A673 (cell line): ENCODE measurements at regions not wholly inside any gene's neighbourhood (a gene's known extent, or its start where the extent isn't known, plus 50 kb on each side); places are given as distances from the start of the nearest gene placed in this dataset.

Source experiments
- BruUV-seq: library from RNA; stranded (reverse); fragments of 400-500 nt; replicated peaks from 2 replicates; lab custom pipeline; 2021; lab: Mats Ljungman, UMichigan
- CTCF ChIA-PET: fragments of 300-600 bp; sonication (Branson Sonifier 250); formaldehyde crosslinking; loops from one replicate; lab custom pipeline; 2022; ENCODE audit warnings: antibody characterized with exemption; lab: Charles Lee
- POLR2A ChIA-PET: fragments of 300-600 bp; sonication (Branson Sonifier 250); formaldehyde crosslinking; loops from one replicate; lab custom pipeline; 2022; ENCODE audit warnings: antibody characterized with exemption; ENCODE audit not compliant: low non-redundant PET; lab: Charles Lee
- DNase-seq: peaks from one replicate; pipeline ENCODE4 v3.0.0-alpha.2; 2015; ENCODE audit warnings: low spot score
- H3K27ac ChIP-seq: fragments of 200-600 bp; sonication (generic); 2 replicates; pipeline ENCODE4 v1.5.1; 2016; ENCODE audit warnings: mixed run types, low read depth, mild to moderate bottlenecking, mixed read lengths, antibody characterized with exemption, low read length; ENCODE audit not compliant: poor library complexity, severe bottlenecking
- H3K27me3 ChIP-seq: fragments of 200-600 bp; sonication (generic); replicated peaks from 2 replicates; pipeline ENCODE4 v1.6.1; 2017; ENCODE audit warnings: mixed run types, low read depth, mild to moderate bottlenecking, mixed read lengths, antibody characterized with exemption, low read length; ENCODE audit not compliant: insufficient read depth, poor library complexity
- H3K36me3 ChIP-seq: fragments of 200-600 bp; sonication (generic); 2 replicates; pipeline ENCODE4 v1.6.1; 2016; ENCODE audit warnings: mixed run types, mild to moderate bottlenecking, mixed read lengths, antibody characterized with exemption, low read length; ENCODE audit not compliant: insufficient read depth, poor library complexity, severe bottlenecking
- H3K4me1 ChIP-seq: fragments of 200-600 bp; sonication (generic); 2 replicates; pipeline ENCODE4 v1.6.1; 2017; ENCODE audit warnings: mixed run types, mild to moderate bottlenecking, mixed read lengths, antibody characterized with exemption, low read length; ENCODE audit not compliant: insufficient read depth, poor library complexity, severe bottlenecking
- H3K4me3 ChIP-seq: fragments of 200-600 bp; sonication (generic); 2 replicates; pipeline ENCODE4 v1.5.1; 2016; ENCODE audit warnings: low read depth, mixed run types, mild to moderate bottlenecking, mixed read lengths, low read length; ENCODE audit not compliant: poor library complexity, severe bottlenecking
- H3K9me3 ChIP-seq: fragments of 200-600 bp; sonication (generic); 2 replicates; pipeline ENCODE4 v1.6.1; 2016; ENCODE audit warnings: mixed run types, low read depth, mild to moderate bottlenecking, mixed read lengths, antibody characterized with exemption, low read length; ENCODE audit not compliant: poor library complexity, severe bottlenecking
- EZH2 ChIP-seq: fragments of 200-600 bp; sonication (generic); IDR thresholded peaks from 2 replicates; pipeline ENCODE4 v1.6.1; 2017; ENCODE audit warnings: borderline replicate concordance, low read depth, mild to moderate bottlenecking, mixed read lengths, antibody characterized with exemption, low read length; ENCODE audit not compliant: poor library complexity, severe bottlenecking
- intact Hi-C: fragments of 100-400 bp; cut with micrococcal nuclease; formaldehyde crosslinking; loops from one replicate; pipeline ENCODE4 v1.10.0; 2022; ENCODE audit not compliant: unreplicated experiment
- TF ChIP-seq, protein P1 (sequence below): fragments of 300-800, 200-600 bp; sonication (generic); conservative IDR thresholded peaks from 2 replicates; pipeline ENCODE4 v1.5.1; 2017; ENCODE audit warnings: low read depth, mild to moderate bottlenecking, antibody characterized with exemption, low read length, moderate library complexity, mixed read lengths

DNA sequence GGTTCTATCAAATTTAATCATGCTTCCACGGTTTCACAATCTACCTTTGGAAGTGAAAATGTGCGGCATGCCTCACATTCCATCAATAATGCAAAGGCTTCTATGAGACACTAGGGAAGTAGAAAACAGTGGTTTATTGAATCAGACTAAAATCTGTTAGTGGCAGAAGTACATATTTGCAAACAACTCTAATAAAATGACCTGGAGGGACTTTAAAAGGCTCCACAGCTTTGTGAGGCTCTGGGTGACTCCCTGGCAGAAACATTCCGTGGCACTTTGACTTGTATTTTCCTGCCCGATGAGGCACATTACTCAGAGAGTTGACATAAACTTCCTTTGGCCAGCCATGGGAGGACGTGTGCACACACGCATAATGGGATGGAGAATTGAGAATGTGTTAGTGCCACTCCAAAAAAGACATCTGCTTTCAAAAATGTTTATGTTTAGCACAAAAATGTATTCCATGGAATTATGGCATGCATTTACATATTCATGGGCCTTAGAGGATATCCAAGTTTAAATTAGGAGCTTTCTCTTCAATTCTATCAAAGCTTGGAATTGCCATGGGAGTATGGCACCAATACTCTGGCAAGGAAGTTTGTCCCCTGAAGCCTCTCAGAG is 60.0 kb upstream of the SSX2IP start:
- CTCF ChIA-PET = no interaction called here
- peaks cover 4% of the 10 kb centered on the region for H3K4me1 ChIP-seq
- H3K27me3 ChIP-seq = no peaks in the 10 kb centered on the region
- intact Hi-C loops = loop anchor here (5.0 to 10.0 kb wide), 4 partner anchors 203 to 845 kb away; partner anchors contain the start of gene PRKACB
- H3K36me3 ChIP-seq = no peaks in the 10 kb centered on the region
- no peak overlapping the region for H3K4me3 ChIP-seq
- POLR2A ChIA-PET = no interaction called here
- no peak for DNase-seq
- TF ChIP-seq EZH2 = no peak
- TF ChIP-seq, protein P1, sequence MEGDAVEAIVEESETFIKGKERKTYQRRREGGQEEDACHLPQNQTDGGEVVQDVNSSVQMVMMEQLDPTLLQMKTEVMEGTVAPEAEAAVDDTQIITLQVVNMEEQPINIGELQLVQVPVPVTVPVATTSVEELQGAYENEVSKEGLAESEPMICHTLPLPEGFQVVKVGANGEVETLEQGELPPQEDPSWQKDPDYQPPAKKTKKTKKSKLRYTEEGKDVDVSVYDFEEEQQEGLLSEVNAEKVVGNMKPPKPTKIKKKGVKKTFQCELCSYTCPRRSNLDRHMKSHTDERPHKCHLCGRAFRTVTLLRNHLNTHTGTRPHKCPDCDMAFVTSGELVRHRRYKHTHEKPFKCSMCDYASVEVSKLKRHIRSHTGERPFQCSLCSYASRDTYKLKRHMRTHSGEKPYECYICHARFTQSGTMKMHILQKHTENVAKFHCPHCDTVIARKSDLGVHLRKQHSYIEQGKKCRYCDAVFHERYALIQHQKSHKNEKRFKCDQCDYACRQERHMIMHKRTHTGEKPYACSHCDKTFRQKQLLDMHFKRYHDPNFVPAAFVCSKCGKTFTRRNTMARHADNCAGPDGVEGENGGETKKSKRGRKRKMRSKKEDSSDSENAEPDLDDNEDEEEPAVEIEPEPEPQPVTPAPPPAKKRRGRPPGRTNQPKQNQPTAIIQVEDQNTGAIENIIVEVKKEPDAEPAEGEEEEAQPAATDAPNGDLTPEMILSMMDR = no peak
- H3K9me3 ChIP-seq = no peaks in the 10 kb centered on the region
- BruUV-seq = no TSS peak
- no peak overlapping the region for H3K27ac ChIP-seq

DNA sequence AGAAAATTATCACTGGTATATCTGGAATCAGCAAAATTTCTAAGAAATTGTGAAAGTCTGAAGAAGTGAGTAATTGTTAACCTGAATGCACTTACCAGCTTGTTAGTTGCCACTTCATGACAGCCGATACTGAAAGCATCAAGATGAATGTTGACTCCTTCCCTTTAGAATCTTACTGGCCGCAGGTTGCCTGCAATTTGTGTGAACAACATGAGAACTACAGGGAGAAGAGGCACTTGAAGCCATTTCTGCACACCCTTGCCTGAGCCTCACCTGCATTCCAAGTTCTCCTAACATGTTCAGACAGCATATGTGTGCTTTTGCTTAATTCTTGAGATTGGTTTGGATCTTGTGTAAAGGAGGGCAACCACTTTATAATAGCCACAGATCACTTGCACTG is 59.2 kb upstream of the SSX2IP start:
- POLR2A ChIA-PET = no interaction called here
- intact Hi-C loops = no loop called here
- Histone ChIP-seq H3K4me3 (no peak overlapping the region), H3K27ac (no peak overlapping the region), H3K36me3 (no peaks in the 10 kb centered on the region), H3K9me3 (no peaks in the 10 kb centered on the region), H3K4me1 (peaks cover 4% of the 10 kb centered on the region), H3K27me3 (no peaks in the 10 kb centered on the region)
- BruUV-seq = no TSS peak
- TF ChIP-seq, protein P1 = no peak
- TF ChIP-seq EZH2 = no peak
- DNase-seq = no peak
- CTCF ChIA-PET = no interaction called here

DNA sequence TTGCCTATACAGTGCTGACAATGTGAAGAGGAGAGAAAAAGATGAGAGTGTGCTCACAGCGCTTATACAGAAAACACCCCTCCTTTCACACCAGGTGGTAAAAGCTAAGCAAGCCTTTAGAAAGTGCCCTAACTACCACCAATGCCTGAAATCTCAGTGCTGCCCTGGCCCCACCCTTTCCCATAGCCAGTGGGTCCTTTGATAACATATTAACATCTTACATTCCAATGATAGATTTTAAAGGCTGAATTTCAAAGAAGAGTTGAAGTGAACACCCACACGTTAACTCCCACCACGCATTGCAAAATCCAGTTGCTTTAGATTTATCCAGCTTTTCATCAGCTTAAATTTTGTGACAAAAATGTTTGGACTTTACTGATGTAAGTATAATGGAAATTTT is 58.1 kb upstream of the SSX2IP start:
- H3K4me3 ChIP-seq = no peak overlapping the region
- intact Hi-C loops = no loop called here
- no peak for TF ChIP-seq EZH2
- TF ChIP-seq, protein P1 = no peak
- H3K4me1 ChIP-seq = no peaks in the 10 kb centered on the region
- H3K27me3 ChIP-seq = no peaks in the 10 kb centered on the region
- H3K36me3 ChIP-seq = no peaks in the 10 kb centered on the region
- no peaks in the 10 kb centered on the region for H3K9me3 ChIP-seq
- DNase-seq = no peak
- CTCF ChIA-PET = no interaction called here
- no peak overlapping the region for H3K27ac ChIP-seq
- POLR2A ChIA-PET = interaction anchor here (0.6 kb wide), 1 partner anchor 10 kb away, joined by 3 read pairs; no protein-coding TSS in a partner anchor
- no TSS peak for BruUV-seq
